PC-3 (cell line): ENCODE measurements at regions not wholly inside any gene's neighbourhood (a gene's known extent, or its start where the extent isn't known, plus 50 kb on each side); places are given as distances from the start of the nearest gene placed in this dataset.

ENCODE experiments used
- EZH2phosphoT487 ChIP-seq: fragments of 300-600 bp; sonication (generic); IDR thresholded peaks from 2 replicates; pipeline ENCODE4 v1.6.1; 2018; ENCODE audit warnings: mild to moderate bottlenecking, antibody characterized with exemption, low read length, borderline replicate concordance
- TF ChIP-seq, protein P1 (sequence below): fragments of 300-600 bp; sonication (generic); conservative IDR thresholded peaks from 2 replicates; pipeline ENCODE4 v1.5.1; 2017; ENCODE audit warnings: antibody characterized with exemption, low read depth, mild to moderate bottlenecking, low read length

DNA sequence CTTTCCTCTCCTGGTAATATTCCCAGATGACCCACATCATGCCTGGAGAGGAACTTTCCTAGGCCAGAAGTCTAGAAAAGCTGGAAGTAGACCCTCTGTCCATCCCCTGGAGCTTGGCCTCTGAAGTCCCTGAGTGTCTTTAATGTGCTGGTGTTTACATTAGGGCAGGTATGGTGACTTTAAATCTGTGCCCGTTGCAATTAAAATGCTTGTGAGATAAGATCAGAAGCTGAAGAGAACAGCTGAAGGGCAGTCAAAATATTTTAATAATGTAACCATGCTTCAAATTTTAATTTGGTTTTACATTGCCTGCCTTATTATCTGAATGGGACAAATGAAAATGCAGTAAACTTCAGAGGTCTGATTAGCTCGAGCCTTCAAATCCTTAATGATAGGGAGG lies 1022.5 kb downstream of the BCL11B start:
- TF ChIP-seq, protein P1, sequence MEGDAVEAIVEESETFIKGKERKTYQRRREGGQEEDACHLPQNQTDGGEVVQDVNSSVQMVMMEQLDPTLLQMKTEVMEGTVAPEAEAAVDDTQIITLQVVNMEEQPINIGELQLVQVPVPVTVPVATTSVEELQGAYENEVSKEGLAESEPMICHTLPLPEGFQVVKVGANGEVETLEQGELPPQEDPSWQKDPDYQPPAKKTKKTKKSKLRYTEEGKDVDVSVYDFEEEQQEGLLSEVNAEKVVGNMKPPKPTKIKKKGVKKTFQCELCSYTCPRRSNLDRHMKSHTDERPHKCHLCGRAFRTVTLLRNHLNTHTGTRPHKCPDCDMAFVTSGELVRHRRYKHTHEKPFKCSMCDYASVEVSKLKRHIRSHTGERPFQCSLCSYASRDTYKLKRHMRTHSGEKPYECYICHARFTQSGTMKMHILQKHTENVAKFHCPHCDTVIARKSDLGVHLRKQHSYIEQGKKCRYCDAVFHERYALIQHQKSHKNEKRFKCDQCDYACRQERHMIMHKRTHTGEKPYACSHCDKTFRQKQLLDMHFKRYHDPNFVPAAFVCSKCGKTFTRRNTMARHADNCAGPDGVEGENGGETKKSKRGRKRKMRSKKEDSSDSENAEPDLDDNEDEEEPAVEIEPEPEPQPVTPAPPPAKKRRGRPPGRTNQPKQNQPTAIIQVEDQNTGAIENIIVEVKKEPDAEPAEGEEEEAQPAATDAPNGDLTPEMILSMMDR = no peak
- TF ChIP-seq EZH2phosphoT487 = no peak
